IMR-90 (cell line): ENCODE measurements at regions not wholly inside any gene's neighbourhood (a gene's known extent, or its start where the extent isn't known, plus 50 kb on each side); places are given as distances from the start of the nearest gene placed in this dataset.

ENCODE experiments used
- ATAC-seq: fragments of 200-7000 bp; cut with Tn5 transposase; 2 replicates; pipeline ENCODE4 v1.9.1; 2020; ENCODE audit warnings: low read depth, mild to moderate bottlenecking, moderate library complexity
- BruUV-seq: library from RNA; stranded (reverse); fragments of 400-500 nt; replicated peaks from 2 replicates; lab custom pipeline; 2021; lab: Mats Ljungman, UMichigan
- CTCF ChIA-PET: fragments of 300-600 bp; formaldehyde crosslinking; extraction: SDS; loops from one replicate; lab custom pipeline; 2021; ENCODE audit warnings: antibody characterized with exemption; lab: Yijun Ruan, JAX
- POLR2A ChIA-PET: fragments of 300-600 bp; sonication (Branson Sonifier 250); formaldehyde crosslinking; loops from one replicate; lab custom pipeline; 2022; ENCODE audit warnings: antibody characterized with exemption; ENCODE audit not compliant: unreplicated experiment; lab: Charles Lee
- DNase-seq: peaks from one replicate; pipeline ENCODE4 v3.0.0; 2013
- H2AFZ ChIP-seq: replicated peaks from 2 replicates; pipeline ENCODE3; 2013; ENCODE audit warnings: low read length, mild to moderate bottlenecking; ENCODE audit not compliant: poor library complexity
- H2AK5ac ChIP-seq: 2 replicates; pipeline ENCODE4 v1.6.1; 2013; ENCODE audit warnings: low read depth, low read length, inconsistent platforms
- H2AK9ac ChIP-seq: replicated peaks from 2 replicates; pipeline ENCODE3; 2013; ENCODE audit warnings: mild to moderate bottlenecking, low read depth, low read length, moderate library complexity; ENCODE audit not compliant: poor library complexity
- H2BK120ac ChIP-seq: 2 replicates; pipeline ENCODE4 v1.6.1; 2013; ENCODE audit warnings: low read depth, low read length, inconsistent platforms
- H2BK15ac ChIP-seq: 3 replicates; pipeline ENCODE4 v1.6.1; 2013; ENCODE audit warnings: low read depth, low read length, inconsistent platforms
- H2BK20ac ChIP-seq: 2 replicates; pipeline ENCODE4 v1.6.1; 2013; ENCODE audit warnings: low read depth, mild to moderate bottlenecking, inconsistent platforms, low read length, moderate library complexity
- H2BK5ac ChIP-seq: 2 replicates; pipeline ENCODE4 v1.6.1; 2013; ENCODE audit warnings: mild to moderate bottlenecking, low read depth, low read length, inconsistent platforms; ENCODE audit not compliant: poor library complexity, severe bottlenecking
- H3K14ac ChIP-seq: replicated peaks from 2 replicates; pipeline ENCODE4 v1.6.1; 2013; ENCODE audit warnings: low read depth, low read length, inconsistent platforms
- H3K18ac ChIP-seq: 2 replicates; pipeline ENCODE4 v1.6.1; 2013; ENCODE audit warnings: low read depth, low read length, control low read depth
- H3K23ac ChIP-seq: 2 replicates; pipeline ENCODE4 v1.6.1; 2013; ENCODE audit warnings: low read depth, low read length, inconsistent platforms
- H3K27ac ChIP-seq: 2 replicates; pipeline ENCODE4 v1.5.1; 2013; ENCODE audit warnings: mild to moderate bottlenecking, control low read depth, low read length; ENCODE audit not compliant: insufficient read depth
- H3K27me3 ChIP-seq: 2 replicates; pipeline ENCODE4 v1.6.1; 2013; ENCODE audit warnings: low read length; ENCODE audit not compliant: control insufficient read depth, insufficient read depth
- H3K36me3 ChIP-seq: 2 replicates; pipeline ENCODE4 v1.6.1; 2013; ENCODE audit warnings: low read length, mixed read lengths; ENCODE audit not compliant: control insufficient read depth, insufficient read depth
- H3K4ac ChIP-seq: 2 replicates; pipeline ENCODE4 v1.6.1; 2013; ENCODE audit warnings: low read depth, low read length, inconsistent platforms
- H3K4me1 ChIP-seq: 2 replicates; pipeline ENCODE4 v1.6.1; 2013; ENCODE audit warnings: low read length, mixed read lengths; ENCODE audit not compliant: control insufficient read depth, insufficient read depth
- H3K4me2 ChIP-seq: 2 replicates; pipeline ENCODE4 v1.6.1; 2013; ENCODE audit warnings: low read depth, mild to moderate bottlenecking, control low read depth, low read length, moderate library complexity
- H3K4me3 ChIP-seq: 2 replicates; pipeline ENCODE4 v1.5.1; 2013; ENCODE audit warnings: low read depth, mild to moderate bottlenecking, control low read depth, low read length, moderate library complexity; ENCODE audit not compliant: insufficient read depth
- H3K56ac ChIP-seq: 2 replicates; pipeline ENCODE4 v1.6.1; 2013; ENCODE audit warnings: low read length, inconsistent platforms; ENCODE audit not compliant: insufficient read depth; ENCODE audit errors: extremely low read depth
- H3K79me1 ChIP-seq, 2 experiments: 2 replicates each; pipeline ENCODE4 v1.6.1; 2013; ENCODE audit warnings: low read length in 2 of 2, inconsistent platforms in 1 of 2, low read depth in 1 of 2
- H3K9ac ChIP-seq: 2 replicates; pipeline ENCODE4 v1.6.1; 2013; ENCODE audit warnings: low read depth, low read length, control low read depth
- H3K9me1 ChIP-seq: 2 replicates; pipeline ENCODE4 v1.6.1; 2013; ENCODE audit warnings: low read length, inconsistent platforms; ENCODE audit not compliant: insufficient read depth
- H3K9me3 ChIP-seq: 2 replicates; pipeline ENCODE4 v1.6.1; 2013; ENCODE audit warnings: low read length; ENCODE audit not compliant: control insufficient read depth, insufficient read depth
- H4K20me1 ChIP-seq: 2 replicates; pipeline ENCODE4 v1.6.1; 2013; ENCODE audit warnings: low read length, inconsistent platforms; ENCODE audit not compliant: insufficient read depth
- H4K5ac ChIP-seq: 2 replicates; pipeline ENCODE4 v1.6.1; 2013; ENCODE audit warnings: mild to moderate bottlenecking, low read depth, low read length, control low read depth
- H4K8ac ChIP-seq, 2 experiments: 2 replicates each; pipeline ENCODE4 v1.6.1; 2013; ENCODE audit warnings: low read depth in 2 of 2, low read length in 2 of 2, control low read depth in 1 of 2, inconsistent platforms in 1 of 2
- H4K91ac ChIP-seq: 2 replicates; pipeline ENCODE4 v1.6.1; 2013; ENCODE audit warnings: low read depth, low read length, inconsistent platforms; ENCODE audit not compliant: insufficient read depth
- BHLHE40 ChIP-seq: fragments of 150-350 bp; IDR thresholded peaks from 2 replicates; pipeline ENCODE4 v1.6.1; 2016; ENCODE audit warnings: mild to moderate bottlenecking, low read depth, low read length
- CEBPB ChIP-seq: IDR thresholded peaks from 2 replicates; pipeline ENCODE4 v1.6.1; 2012; ENCODE audit warnings: low read depth, low read length, improper control_type of control experiment
- CHD1 ChIP-seq: IDR thresholded peaks from 2 replicates; pipeline ENCODE4 v1.6.1; 2012; ENCODE audit warnings: low read depth, low read length, improper control_type of control experiment
- CTCF ChIP-seq: conservative IDR thresholded peaks from 2 replicates; pipeline ENCODE4 v1.5.1; 2012; ENCODE audit warnings: mild to moderate bottlenecking, low read depth, low read length, improper control_type of control experiment
- FOS ChIP-seq: fragments of 150-350 bp; IDR thresholded peaks from 2 replicates; pipeline ENCODE4 v1.6.1; 2016; ENCODE audit warnings: low read depth, low read length
- MAFK ChIP-seq: IDR thresholded peaks from 2 replicates; pipeline ENCODE4 v1.6.1; 2012; ENCODE audit warnings: low read depth, low read length, improper control_type of control experiment
- MAZ ChIP-seq: IDR thresholded peaks from 2 replicates; pipeline ENCODE4 v1.6.1; 2012; ENCODE audit warnings: low read depth, mild to moderate bottlenecking, low read length, improper control_type of control experiment, moderate library complexity, borderline replicate concordance
- MXI1 ChIP-seq: IDR thresholded peaks from 2 replicates; pipeline ENCODE4 v1.6.1; 2012; ENCODE audit warnings: low read depth, mild to moderate bottlenecking, low read length, moderate library complexity, borderline replicate concordance
- NFE2L2 ChIP-seq: fragments of 150-350 bp; IDR thresholded peaks from 2 replicates; pipeline ENCODE4 v1.6.1; 2016; ENCODE audit warnings: low read depth, mild to moderate bottlenecking, low read length
- POLR2A ChIP-seq: IDR thresholded peaks from 2 replicates; pipeline ENCODE4 v1.6.1; 2012; ENCODE audit warnings: mild to moderate bottlenecking, low read depth, low read length
- RAD21 ChIP-seq: IDR thresholded peaks from 2 replicates; pipeline ENCODE4 v1.6.1; 2012; ENCODE audit warnings: low read length, improper control_type of control experiment
- RCOR1 ChIP-seq: IDR thresholded peaks from 2 replicates; pipeline ENCODE4 v1.6.1; 2012; ENCODE audit warnings: mild to moderate bottlenecking, low read length, improper control_type of control experiment; ENCODE audit not compliant: insufficient replicate concordance
- RFX5 ChIP-seq: IDR thresholded peaks from 2 replicates; pipeline ENCODE4 v1.8.0; 2012; ENCODE audit warnings: low read depth, mild to moderate bottlenecking, low read length, moderate library complexity
- SMC3 ChIP-seq: fragments of 150-350 bp; IDR thresholded peaks from 2 replicates; pipeline ENCODE4 v1.6.1; 2016; ENCODE audit warnings: low read depth, mild to moderate bottlenecking, antibody characterized with exemption, low read length, moderate library complexity
- WGBS, 2 experiments: methylation state at CpG; one replicate each; pipeline versions ENCODE4 v1.1.5 to v1.1.7; 2013; ENCODE audit warnings: missing lambda C conversion rate in 2 of 2; ENCODE audit not compliant: insufficient read length in 1 of 2; ENCODE audit errors: extremely low coverage in 2 of 2; 5-methylcytosine and 5-hydroxymethylcytosine counted together
- dilution Hi-C: fragments of 300-500 bp; cut with HindIII; formaldehyde crosslinking; loops from one replicate; pipeline ENCODE4 v1.14.3; 2018; ENCODE audit warnings: low sequenced_read_pairs; ENCODE audit not compliant: unreplicated experiment
- in situ Hi-C: fragments of 300-500 bp; cut with MboI; formaldehyde crosslinking; loops from 3 replicates; pipeline ENCODE4 v1.14.3; 2019; ENCODE audit warnings: low sequenced_read_pairs, inconsistent platforms, mixed read lengths
- intact Hi-C: fragments of 100-400 bp; cut with micrococcal nuclease; formaldehyde crosslinking; loops from 2 replicates; pipeline ENCODE4 v1.10.0; 2022
- TF ChIP-seq, protein P1 (sequence below): fragments of 150-350 bp; IDR thresholded peaks from 2 replicates; pipeline ENCODE4 v1.6.1; 2016; ENCODE audit warnings: low read depth, mild to moderate bottlenecking, low read length, moderate library complexity, borderline replicate concordance
- TF ChIP-seq, protein P2 (sequence below): fragments of 150-350 bp; IDR thresholded peaks from 2 replicates; pipeline ENCODE4 v1.6.1; 2017; ENCODE audit warnings: mild to moderate bottlenecking, antibody characterized with exemption, low read length, low read depth

- Histone ChIP-seq H2BK120ac (no peak overlapping the region), H3K18ac (no peak overlapping the region), H4K91ac (no peak overlapping the region), H3K36me3 (no peaks in the 10 kb centered on the region), H2AK5ac (no peak overlapping the region), H3K79me1 (no peaks in the 10 kb centered on the region), H3K9me3 (no peaks in the 10 kb centered on the region), H4K5ac (no peak overlapping the region), H3K9me1 (no peaks in the 10 kb centered on the region), H3K23ac (no peak overlapping the region), H3K27ac (no peak overlapping the region), H2AK9ac (no peak overlapping the region), H2AFZ (no peak overlapping the region), H2BK15ac (no peak overlapping the region), H2BK20ac (no peak overlapping the region), H2BK5ac (no peak overlapping the region), H3K4me3 (no peak overlapping the region), H3K9ac (no peak overlapping the region), H3K56ac (no peak overlapping the region), H3K4me1 (no peaks in the 10 kb centered on the region), H3K4ac (no peak overlapping the region), H4K8ac (no peak overlapping the region), H3K4me2 (no peak overlapping the region), H4K20me1 (no peaks in the 10 kb centered on the region), H3K27me3 (no peaks in the 10 kb centered on the region), H3K14ac (no peak overlapping the region)
- intact Hi-C loops, result no loop called here
- POLR2A ChIA-PET, result no interaction called here
- in situ Hi-C loops, result no loop called here
- no peak for ATAC-seq
- dilution Hi-C loops, result no loop called here
- CTCF ChIA-PET, result no interaction called here
- BruUV-seq, result no TSS peak
- WGBS, 2 experiments, result no CpG with 5 or more reads among the region's 1 CpG
- no peak for DNase-seq
- TF ChIP-seq, protein P1, sequence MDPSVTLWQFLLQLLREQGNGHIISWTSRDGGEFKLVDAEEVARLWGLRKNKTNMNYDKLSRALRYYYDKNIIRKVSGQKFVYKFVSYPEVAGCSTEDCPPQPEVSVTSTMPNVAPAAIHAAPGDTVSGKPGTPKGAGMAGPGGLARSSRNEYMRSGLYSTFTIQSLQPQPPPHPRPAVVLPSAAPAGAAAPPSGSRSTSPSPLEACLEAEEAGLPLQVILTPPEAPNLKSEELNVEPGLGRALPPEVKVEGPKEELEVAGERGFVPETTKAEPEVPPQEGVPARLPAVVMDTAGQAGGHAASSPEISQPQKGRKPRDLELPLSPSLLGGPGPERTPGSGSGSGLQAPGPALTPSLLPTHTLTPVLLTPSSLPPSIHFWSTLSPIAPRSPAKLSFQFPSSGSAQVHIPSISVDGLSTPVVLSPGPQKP, result no peak
- TF ChIP-seq MAFK (no peak), FOS (no peak), CEBPB (no peak), RCOR1 (no peak), SMC3 (no peak), RAD21 (no peak), CTCF (no peak), RFX5 (no peak), POLR2A (no peak), BHLHE40 (no peak), MXI1 (no peak), CHD1 (no peak), MAZ (no peak), NFE2L2 (no peak)
- TF ChIP-seq, protein P2, sequence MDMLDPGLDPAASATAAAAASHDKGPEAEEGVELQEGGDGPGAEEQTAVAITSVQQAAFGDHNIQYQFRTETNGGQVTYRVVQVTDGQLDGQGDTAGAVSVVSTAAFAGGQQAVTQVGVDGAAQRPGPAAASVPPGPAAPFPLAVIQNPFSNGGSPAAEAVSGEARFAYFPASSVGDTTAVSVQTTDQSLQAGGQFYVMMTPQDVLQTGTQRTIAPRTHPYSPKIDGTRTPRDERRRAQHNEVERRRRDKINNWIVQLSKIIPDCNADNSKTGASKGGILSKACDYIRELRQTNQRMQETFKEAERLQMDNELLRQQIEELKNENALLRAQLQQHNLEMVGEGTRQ, result no peak
These were observed 554.9 kb downstream of the PPP4R3C start for GRCh38 chrX:26908218-26908617.
